ENCODE measurements at regions not wholly inside any gene's neighbourhood (a gene's known extent, or its start where the extent isn't known, plus 50 kb on each side); places are given as distances from the start of the nearest gene placed in this dataset.

- TF ChIP-seq CTCF (IDR thresholded peaks at IDR 0.05) (no peak), ATF6 (CRISPR knock-in tag; IDR thresholded peaks at IDR 0.05) (no peak), SMAD3 (CRISPR knock-in tag; IDR thresholded peaks at IDR 0.05; ENCODE audit: borderline replicate concordance) (no peak), ATF3 (CRISPR knock-in tag; conservative IDR thresholded peaks at IDR 0.05) (no peak), MAX (CRISPR knock-in tag; IDR thresholded peaks at IDR 0.05) (no peak), ESRRA (CRISPR knock-in tag; IDR thresholded peaks at IDR 0.05; ENCODE audit: borderline replicate concordance) (no peak), USF1 (CRISPR knock-in tag; IDR thresholded peaks at IDR 0.05) (no peak), E2F5 (CRISPR knock-in tag; IDR thresholded peaks at IDR 0.05) (no peak), JUN (CRISPR knock-in tag; IDR thresholded peaks at IDR 0.05) (no peak), SMAD4 (CRISPR knock-in tag; IDR thresholded peaks at IDR 0.05) (no peak), CREB1 (CRISPR knock-in tag; IDR thresholded peaks at IDR 0.05) (no peak)
These were observed 624.5 kb downstream of the NR4A2 start for GRCh38 chr2:155708071-155708470.
